ENCODE measurements at regions not wholly inside any gene's neighbourhood (a gene's known extent, or its start where the extent isn't known, plus 50 kb on each side); places are given as distances from the start of the nearest gene placed in this dataset.

GRCh38 chr17:79539944-79540705, 70.7 kb downstream of the RBFOX3 start:
- no peak for DNase-seq

- DNase-seq, result no peak
Observed at GRCh38 chr17:79538291-79538690, 72.6 kb downstream of the RBFOX3 start.

- DNase-seq, result no peak
Observed at GRCh38 chr17:79537686-79538085, 73.2 kb downstream of the RBFOX3 start.

- DNase-seq, result no peak
Observed at GRCh38 chr17:79537061-79537460, 73.8 kb downstream of the RBFOX3 start.

- no peak for DNase-seq
Observed at GRCh38 chr17:79536212-79536840, 74.5 kb downstream of the RBFOX3 start.

- DNase-seq, result no peak
Observed at GRCh38 chr17:79535728-79536025, 75.2 kb downstream of the RBFOX3 start.

GRCh38 chr17:79534851-79535727, 75.8 kb downstream of the RBFOX3 start:
- DNase-seq, result no peak

GRCh38 chr17:79534111-79534510, 76.7 kb downstream of the RBFOX3 start:
- no peak for DNase-seq

- no peak for DNase-seq
Observed at GRCh38 chr17:79533116-79533515, 77.7 kb downstream of the RBFOX3 start.

- no peak for DNase-seq
Observed at GRCh38 chr17:79532107-79532790, 78.6 kb downstream of the RBFOX3 start.

- no peak for DNase-seq
Observed at GRCh38 chr17:79531191-79532095, 79.4 kb downstream of the RBFOX3 start.

GRCh38 chr17:79530361-79531105, 80.3 kb downstream of the RBFOX3 start:
- no peak for DNase-seq

GRCh38 chr17:79529661-79530081, 81.2 kb downstream of the RBFOX3 start:
- no peak for DNase-seq

- DNase-seq, result no peak
Observed at GRCh38 chr17:79528592-79529125, 82.2 kb downstream of the RBFOX3 start.

- no peak for DNase-seq
Observed at GRCh38 chr17:79527306-79527705, 83.5 kb downstream of the RBFOX3 start.

GRCh38 chr17:79525793-79526677, 84.8 kb downstream of the RBFOX3 start:
- no peak for DNase-seq

- no peak for DNase-seq
Observed at GRCh38 chr17:79524213-79525187, 86.4 kb downstream of the RBFOX3 start.

GRCh38 chr17:79522414-79522813, 88.4 kb downstream of the RBFOX3 start:
- DNase-seq, result no peak

- DNase-seq, result no peak
Observed at GRCh38 chr17:79521225-79521624, 89.6 kb downstream of the RBFOX3 start.
